HepG2 (cell line): ENCODE measurements at regions not wholly inside any gene's neighbourhood (a gene's known extent, or its start where the extent isn't known, plus 50 kb on each side); places are given as distances from the start of the nearest gene placed in this dataset.

Source experiments
- EP300 ChIP-seq, 3 experiments: sonication (generic) in 1 of 3; formaldehyde crosslinking in 1 of 3; IDR thresholded peaks; 2 replicates each; pipeline versions ENCODE4 v1.5.1 to v1.6.1; 2011 to 2020; ENCODE audit warnings: low read depth in 2 of 3, low read length in 2 of 3, borderline replicate concordance in 1 of 3, improper control_type of control experiment in 1 of 3, mild to moderate bottlenecking in 1 of 3, missing genetic modification reagents in 1 of 3, moderate library complexity in 1 of 3
- GATAD2A ChIP-seq: IDR thresholded peaks from 2 replicates; pipeline ENCODE4 v1.6.1; 2016
- HNRNPL ChIP-seq: fragments of 200-400 bp; formaldehyde crosslinking; IDR thresholded peaks from 2 replicates; pipeline ENCODE4 v1.6.1; 2017; ENCODE audit warnings: mild to moderate bottlenecking, low read depth, low read length
- JUNB ChIP-seq: sonication (generic); formaldehyde crosslinking; IDR thresholded peaks from 2 replicates; pipeline ENCODE4 v1.8.0; 2022; ENCODE audit warnings: missing genetic modification reagents, mild to moderate bottlenecking, borderline replicate concordance
- NFE2L2 ChIP-seq: fragments of 150-350 bp; IDR thresholded peaks from 2 replicates; pipeline ENCODE4 v1.6.1; 2014; ENCODE audit warnings: low read length
- ONECUT2 ChIP-seq: sonication (generic); formaldehyde crosslinking; IDR thresholded peaks from 2 replicates; pipeline ENCODE4 v1.4.0; 2020; ENCODE audit warnings: missing genetic modification reagents
- PLRG1 ChIP-seq: fragments of 450-650 bp; conservative IDR thresholded peaks from 2 replicates; pipeline ENCODE4 v1.6.1; 2016
- SIN3B ChIP-seq: fragments of 150-350 bp; IDR thresholded peaks from 2 replicates; pipeline ENCODE4 v1.6.1; 2014; ENCODE audit warnings: low read length
- STAG1 ChIP-seq: sonication (generic); formaldehyde crosslinking; IDR thresholded peaks from 2 replicates; pipeline ENCODE4 v1.4.0; 2020; ENCODE audit warnings: missing genetic modification reagents
- THYN1 ChIP-seq: sonication (generic); formaldehyde crosslinking; IDR thresholded peaks from 2 replicates; pipeline ENCODE4 v1.8.1; 2023; ENCODE audit warnings: low read depth, mild to moderate bottlenecking, moderate library complexity, missing genetic modification reagents, borderline replicate concordance
- ZFP1 ChIP-seq: IDR thresholded peaks from 2 replicates; pipeline ENCODE4 v1.6.1; 2016
- ZNF3 ChIP-seq: IDR thresholded peaks from 2 replicates; pipeline ENCODE4 v1.7.0; 2017; ENCODE audit warnings: inconsistent platforms
- ZNF678 ChIP-seq: sonication (generic); formaldehyde crosslinking; IDR thresholded peaks from 2 replicates; pipeline ENCODE4 v1.4.0; 2020; ENCODE audit warnings: mild to moderate bottlenecking, missing genetic modification reagents
- TF ChIP-seq, protein P1 (sequence below): sonication (generic); formaldehyde crosslinking; conservative IDR thresholded peaks from 2 replicates; pipeline ENCODE4 v1.4.0; 2020; ENCODE audit warnings: mild to moderate bottlenecking, missing genetic modification reagents, moderate library complexity
- TF ChIP-seq, protein P2 (sequence below): sonication (generic); formaldehyde crosslinking; IDR thresholded peaks from 2 replicates; pipeline ENCODE4 v1.4.0; 2020; ENCODE audit warnings: missing genetic modification reagents
- TF ChIP-seq, protein P3 (sequence below): IDR thresholded peaks from 2 replicates; pipeline ENCODE4 v1.6.1; 2012; ENCODE audit warnings: low read depth, low read length, improper control_type of control experiment
- TF ChIP-seq, protein P4 (sequence below): sonication (generic); formaldehyde crosslinking; IDR thresholded peaks from 2 replicates; pipeline ENCODE4 v1.4.0; 2020; ENCODE audit warnings: missing genetic modification reagents, borderline replicate concordance
- TF ChIP-seq, protein P5 (sequence below): sonication (generic); formaldehyde crosslinking; IDR thresholded peaks from 2 replicates; pipeline ENCODE4 v1.5.0; 2020; ENCODE audit warnings: missing genetic modification reagents, mild to moderate bottlenecking, borderline replicate concordance

DNA sequence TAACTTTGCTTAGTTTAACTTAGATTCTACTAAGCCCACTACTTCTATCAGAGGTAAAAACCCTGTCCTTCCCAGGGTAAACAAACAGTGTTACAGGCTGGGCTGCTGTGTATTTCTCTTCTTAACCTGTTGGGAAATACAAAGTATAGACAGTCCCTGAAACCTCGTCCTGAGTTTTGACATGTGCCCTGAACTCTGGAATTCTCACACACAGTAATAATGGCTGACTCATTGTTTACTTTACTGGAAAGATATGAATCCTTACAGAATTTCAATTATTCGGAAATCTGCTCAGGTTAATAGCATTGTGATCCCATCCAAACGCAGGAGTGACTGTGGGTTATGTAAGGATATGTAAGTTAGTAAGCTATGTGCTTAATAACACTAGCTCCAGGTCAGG is 199.1 kb downstream of the TMEM114 start (continued):
- TF ChIP-seq, protein P1, sequence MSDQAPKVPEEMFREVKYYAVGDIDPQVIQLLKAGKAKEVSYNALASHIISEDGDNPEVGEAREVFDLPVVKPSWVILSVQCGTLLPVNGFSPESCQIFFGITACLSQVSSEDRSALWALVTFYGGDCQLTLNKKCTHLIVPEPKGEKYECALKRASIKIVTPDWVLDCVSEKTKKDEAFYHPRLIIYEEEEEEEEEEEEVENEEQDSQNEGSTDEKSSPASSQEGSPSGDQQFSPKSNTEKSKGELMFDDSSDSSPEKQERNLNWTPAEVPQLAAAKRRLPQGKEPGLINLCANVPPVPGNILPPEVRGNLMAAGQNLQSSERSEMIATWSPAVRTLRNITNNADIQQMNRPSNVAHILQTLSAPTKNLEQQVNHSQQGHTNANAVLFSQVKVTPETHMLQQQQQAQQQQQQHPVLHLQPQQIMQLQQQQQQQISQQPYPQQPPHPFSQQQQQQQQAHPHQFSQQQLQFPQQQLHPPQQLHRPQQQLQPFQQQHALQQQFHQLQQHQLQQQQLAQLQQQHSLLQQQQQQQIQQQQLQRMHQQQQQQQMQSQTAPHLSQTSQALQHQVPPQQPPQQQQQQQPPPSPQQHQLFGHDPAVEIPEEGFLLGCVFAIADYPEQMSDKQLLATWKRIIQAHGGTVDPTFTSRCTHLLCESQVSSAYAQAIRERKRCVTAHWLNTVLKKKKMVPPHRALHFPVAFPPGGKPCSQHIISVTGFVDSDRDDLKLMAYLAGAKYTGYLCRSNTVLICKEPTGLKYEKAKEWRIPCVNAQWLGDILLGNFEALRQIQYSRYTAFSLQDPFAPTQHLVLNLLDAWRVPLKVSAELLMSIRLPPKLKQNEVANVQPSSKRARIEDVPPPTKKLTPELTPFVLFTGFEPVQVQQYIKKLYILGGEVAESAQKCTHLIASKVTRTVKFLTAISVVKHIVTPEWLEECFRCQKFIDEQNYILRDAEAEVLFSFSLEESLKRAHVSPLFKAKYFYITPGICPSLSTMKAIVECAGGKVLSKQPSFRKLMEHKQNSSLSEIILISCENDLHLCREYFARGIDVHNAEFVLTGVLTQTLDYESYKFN (CRISPR knock-in tag) = 0 out of 2 replicates have a peak, but pooled peaks have one; percentile 23
- TF ChIP-seq PLRG1 = no peak
- no peak for TF ChIP-seq STAG1
- peak; percentile 28; the same call in 1 of the 2 replicates for TF ChIP-seq GATAD2A (CRISPR knock-in tag)
- TF ChIP-seq SIN3B = no peak
- 0 out of 2 replicates have a peak, but pooled peaks have one; percentile 16 for TF ChIP-seq JUNB (CRISPR knock-in tag)
- no peak for TF ChIP-seq ZFP1 (CRISPR knock-in tag)
- TF ChIP-seq ZNF678 = no peak
- TF ChIP-seq ZNF3 (CRISPR knock-in tag) = no peak
- no peak for TF ChIP-seq HNRNPL
- TF ChIP-seq ONECUT2 (CRISPR knock-in tag) = no peak
- TF ChIP-seq, protein P2, sequence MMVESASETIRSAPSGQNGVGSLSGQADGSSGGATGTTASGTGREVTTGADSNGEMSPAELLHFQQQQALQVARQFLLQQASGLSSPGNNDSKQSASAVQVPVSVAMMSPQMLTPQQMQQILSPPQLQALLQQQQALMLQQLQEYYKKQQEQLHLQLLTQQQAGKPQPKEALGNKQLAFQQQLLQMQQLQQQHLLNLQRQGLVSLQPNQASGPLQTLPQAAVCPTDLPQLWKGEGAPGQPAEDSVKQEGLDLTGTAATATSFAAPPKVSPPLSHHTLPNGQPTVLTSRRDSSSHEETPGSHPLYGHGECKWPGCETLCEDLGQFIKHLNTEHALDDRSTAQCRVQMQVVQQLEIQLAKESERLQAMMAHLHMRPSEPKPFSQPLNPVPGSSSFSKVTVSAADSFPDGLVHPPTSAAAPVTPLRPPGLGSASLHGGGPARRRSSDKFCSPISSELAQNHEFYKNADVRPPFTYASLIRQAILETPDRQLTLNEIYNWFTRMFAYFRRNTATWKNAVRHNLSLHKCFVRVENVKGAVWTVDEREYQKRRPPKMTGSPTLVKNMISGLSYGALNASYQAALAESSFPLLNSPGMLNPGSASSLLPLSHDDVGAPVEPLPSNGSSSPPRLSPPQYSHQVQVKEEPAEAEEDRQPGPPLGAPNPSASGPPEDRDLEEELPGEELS (CRISPR knock-in tag) = 0 out of 2 replicates have a peak, but pooled peaks have one; percentile 20
- TF ChIP-seq, protein P3, sequence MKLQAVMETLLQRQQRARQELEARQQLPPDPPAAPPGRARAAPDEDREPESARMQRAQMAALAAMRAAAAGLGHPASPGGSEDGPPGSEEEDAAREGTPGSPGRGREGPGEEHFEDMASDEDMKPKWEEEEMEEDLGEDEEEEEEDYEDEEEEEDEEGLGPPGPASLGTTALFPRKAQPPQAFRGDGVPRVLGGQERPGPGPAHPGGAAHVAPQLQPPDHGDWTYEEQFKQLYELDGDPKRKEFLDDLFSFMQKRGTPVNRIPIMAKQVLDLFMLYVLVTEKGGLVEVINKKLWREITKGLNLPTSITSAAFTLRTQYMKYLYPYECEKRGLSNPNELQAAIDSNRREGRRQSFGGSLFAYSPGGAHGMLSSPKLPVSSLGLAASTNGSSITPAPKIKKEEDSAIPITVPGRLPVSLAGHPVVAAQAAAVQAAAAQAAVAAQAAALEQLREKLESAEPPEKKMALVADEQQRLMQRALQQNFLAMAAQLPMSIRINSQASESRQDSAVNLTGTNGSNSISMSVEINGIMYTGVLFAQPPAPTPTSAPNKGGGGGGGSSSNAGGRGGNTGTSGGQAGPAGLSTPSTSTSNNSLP = peak; percentile 43; the same call in 1 of the 2 replicates
- TF ChIP-seq EP300 (IDR thresholded peaks at IDR 0.05; ENCODE audit: low read depth in 2 of 2, low read length in 2 of 2) = peak in 1 of 2 experiments; percentile 24; a peak in 1 of 4 replicates
- no peak for TF ChIP-seq EP300 (CRISPR knock-in tag; IDR thresholded peaks at IDR 0.05; ENCODE audit: borderline replicate concordance)
- TF ChIP-seq THYN1 (CRISPR knock-in tag) = no peak
- TF ChIP-seq, protein P4, sequence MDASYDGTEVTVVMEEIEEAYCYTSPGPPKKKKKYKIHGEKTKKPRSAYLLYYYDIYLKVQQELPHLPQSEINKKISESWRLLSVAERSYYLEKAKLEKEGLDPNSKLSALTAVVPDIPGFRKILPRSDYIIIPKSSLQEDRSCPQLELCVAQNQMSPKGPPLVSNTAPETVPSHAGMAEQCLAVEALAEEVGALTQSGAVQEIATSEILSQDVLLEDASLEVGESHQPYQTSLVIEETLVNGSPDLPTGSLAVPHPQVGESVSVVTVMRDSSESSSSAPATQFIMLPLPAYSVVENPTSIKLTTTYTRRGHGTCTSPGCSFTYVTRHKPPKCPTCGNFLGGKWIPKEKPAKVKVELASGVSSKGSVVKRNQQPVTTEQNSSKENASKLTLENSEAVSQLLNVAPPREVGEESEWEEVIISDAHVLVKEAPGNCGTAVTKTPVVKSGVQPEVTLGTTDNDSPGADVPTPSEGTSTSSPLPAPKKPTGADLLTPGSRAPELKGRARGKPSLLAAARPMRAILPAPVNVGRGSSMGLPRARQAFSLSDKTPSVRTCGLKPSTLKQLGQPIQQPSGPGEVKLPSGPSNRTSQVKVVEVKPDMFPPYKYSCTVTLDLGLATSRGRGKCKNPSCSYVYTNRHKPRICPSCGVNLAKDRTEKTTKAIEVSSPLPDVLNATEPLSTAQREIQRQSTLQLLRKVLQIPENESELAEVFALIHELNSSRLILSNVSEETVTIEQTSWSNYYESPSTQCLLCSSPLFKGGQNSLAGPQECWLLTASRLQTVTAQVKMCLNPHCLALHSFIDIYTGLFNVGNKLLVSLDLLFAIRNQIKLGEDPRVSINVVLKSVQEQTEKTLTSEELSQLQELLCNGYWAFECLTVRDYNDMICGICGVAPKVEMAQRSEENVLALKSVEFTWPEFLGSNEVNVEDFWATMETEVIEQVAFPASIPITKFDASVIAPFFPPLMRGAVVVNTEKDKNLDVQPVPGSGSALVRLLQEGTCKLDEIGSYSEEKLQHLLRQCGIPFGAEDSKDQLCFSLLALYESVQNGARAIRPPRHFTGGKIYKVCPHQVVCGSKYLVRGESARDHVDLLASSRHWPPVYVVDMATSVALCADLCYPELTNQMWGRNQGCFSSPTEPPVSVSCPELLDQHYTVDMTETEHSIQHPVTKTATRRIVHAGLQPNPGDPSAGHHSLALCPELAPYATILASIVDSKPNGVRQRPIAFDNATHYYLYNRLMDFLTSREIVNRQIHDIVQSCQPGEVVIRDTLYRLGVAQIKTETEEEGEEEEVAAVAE (CRISPR knock-in tag) = no peak
- TF ChIP-seq NFE2L2 = peak; percentile 83
- TF ChIP-seq, protein P5, sequence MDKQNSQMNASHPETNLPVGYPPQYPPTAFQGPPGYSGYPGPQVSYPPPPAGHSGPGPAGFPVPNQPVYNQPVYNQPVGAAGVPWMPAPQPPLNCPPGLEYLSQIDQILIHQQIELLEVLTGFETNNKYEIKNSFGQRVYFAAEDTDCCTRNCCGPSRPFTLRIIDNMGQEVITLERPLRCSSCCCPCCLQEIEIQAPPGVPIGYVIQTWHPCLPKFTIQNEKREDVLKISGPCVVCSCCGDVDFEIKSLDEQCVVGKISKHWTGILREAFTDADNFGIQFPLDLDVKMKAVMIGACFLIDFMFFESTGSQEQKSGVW (CRISPR knock-in tag) = no peak
